Gastroesophageal sphincter (tissue), 3 donors: ENCODE measurements at regions not wholly inside any gene's neighbourhood (a gene's known extent, or its start where the extent isn't known, plus 50 kb on each side); places are given as distances from the start of the nearest gene placed in this dataset.

ENCODE experiments used
- EP300 ChIP-seq: sonication (generic); formaldehyde crosslinking; IDR thresholded peaks from one replicate; pipeline ENCODE4 v1.6.1; 2017; ENCODE audit warnings: antibody characterized with exemption, mild to moderate bottlenecking
- POLR2AphosphoS5 ChIP-seq: sonication (generic); formaldehyde crosslinking; IDR thresholded peaks from one replicate; pipeline ENCODE4 v1.6.1; 2017; ENCODE audit warnings: antibody characterized with exemption
- TF ChIP-seq, protein P1 (sequence below), 4 experiments: fragments of 200-600 bp in 2 of 4; fragments of 450-650 bp in 2 of 4; sonication (generic) in 1 of 4; IDR thresholded peaks; one replicate each; pipeline ENCODE4 v1.5.1; 2017 to 2019; ENCODE audit warnings: antibody characterized with exemption in 4 of 4, mild to moderate bottlenecking in 2 of 4, moderate library complexity in 2 of 4

- TF ChIP-seq, protein P1, sequence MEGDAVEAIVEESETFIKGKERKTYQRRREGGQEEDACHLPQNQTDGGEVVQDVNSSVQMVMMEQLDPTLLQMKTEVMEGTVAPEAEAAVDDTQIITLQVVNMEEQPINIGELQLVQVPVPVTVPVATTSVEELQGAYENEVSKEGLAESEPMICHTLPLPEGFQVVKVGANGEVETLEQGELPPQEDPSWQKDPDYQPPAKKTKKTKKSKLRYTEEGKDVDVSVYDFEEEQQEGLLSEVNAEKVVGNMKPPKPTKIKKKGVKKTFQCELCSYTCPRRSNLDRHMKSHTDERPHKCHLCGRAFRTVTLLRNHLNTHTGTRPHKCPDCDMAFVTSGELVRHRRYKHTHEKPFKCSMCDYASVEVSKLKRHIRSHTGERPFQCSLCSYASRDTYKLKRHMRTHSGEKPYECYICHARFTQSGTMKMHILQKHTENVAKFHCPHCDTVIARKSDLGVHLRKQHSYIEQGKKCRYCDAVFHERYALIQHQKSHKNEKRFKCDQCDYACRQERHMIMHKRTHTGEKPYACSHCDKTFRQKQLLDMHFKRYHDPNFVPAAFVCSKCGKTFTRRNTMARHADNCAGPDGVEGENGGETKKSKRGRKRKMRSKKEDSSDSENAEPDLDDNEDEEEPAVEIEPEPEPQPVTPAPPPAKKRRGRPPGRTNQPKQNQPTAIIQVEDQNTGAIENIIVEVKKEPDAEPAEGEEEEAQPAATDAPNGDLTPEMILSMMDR (IDR thresholded peaks at IDR 0.05): no peak
- TF ChIP-seq EP300 (no peak), POLR2AphosphoS5 (no peak)
Observed at GRCh38 chr5:39521098-39521860, 96.5 kb upstream of the DAB2 start.
